GM19467 (cell line): ENCODE measurements at regions not wholly inside any gene's neighbourhood (a gene's known extent, or its start where the extent isn't known, plus 50 kb on each side); places are given as distances from the start of the nearest gene placed in this dataset.
"Not testable (repeated sequence)": the region's sequence is repeated elsewhere in the genome, so short reads cannot be mapped to it uniquely, and the experiment has no call there.

Experiments used
- ATAC-seq: cut with Tn5 transposase; IDR thresholded peaks from one replicate; pipeline ENCODE4 v1.9.1; 2021; ENCODE audit warnings: mild to moderate bottlenecking, moderate library complexity; ENCODE audit not compliant: unreplicated experiment

DNA sequence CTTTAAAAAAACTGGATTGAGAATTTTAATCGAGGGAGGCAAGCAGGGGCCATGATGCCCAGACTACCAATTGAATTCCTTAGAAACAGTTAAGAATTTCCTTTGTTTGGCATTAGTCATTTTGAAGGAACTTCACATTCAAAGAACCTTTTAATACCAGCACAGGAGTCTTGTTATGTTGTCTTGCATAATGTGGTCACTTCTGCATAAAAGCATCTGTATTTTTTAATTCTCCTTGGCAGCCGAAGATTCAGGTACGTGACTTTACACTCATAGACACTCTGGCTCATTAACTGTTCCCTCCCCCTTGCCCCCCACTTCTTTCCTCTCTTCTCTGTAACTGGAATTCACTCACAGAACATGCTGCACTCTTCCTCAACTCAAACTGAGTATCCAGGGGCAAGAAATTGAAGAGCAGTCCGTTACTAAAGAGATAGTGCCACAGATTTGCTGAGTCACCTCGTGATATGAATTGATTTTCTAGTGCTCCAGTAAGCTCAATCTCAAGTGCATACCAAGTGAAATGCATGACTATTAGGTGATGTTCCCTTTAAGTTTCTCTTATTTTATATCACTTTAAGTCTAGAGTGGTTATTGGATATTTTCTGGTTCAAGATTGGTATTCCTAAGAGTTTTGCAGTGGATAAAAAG lies 572.2 kb upstream of the SOX9 start:
- no peak for ATAC-seq

DNA sequence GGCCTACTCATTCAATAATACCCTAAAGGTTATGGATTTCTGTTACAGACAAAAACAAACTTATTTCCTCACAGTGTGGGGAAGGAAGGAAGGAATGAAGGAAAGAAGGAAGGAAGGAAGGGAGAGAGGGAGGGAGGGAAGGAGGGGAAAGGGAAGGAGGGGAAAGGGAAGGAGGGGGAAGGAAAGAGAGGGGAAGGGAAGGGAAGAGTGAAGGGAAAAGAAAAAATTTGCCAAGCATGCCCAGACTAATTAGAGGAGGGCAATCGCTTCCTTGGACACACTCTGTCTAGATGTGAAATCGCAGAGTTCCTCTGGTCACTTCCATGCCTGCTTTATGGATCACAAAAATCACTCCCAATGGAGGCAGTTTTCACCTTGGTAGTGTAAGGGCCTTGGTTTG lies 570.1 kb upstream of the SOX9 start:
- no peak for ATAC-seq

DNA sequence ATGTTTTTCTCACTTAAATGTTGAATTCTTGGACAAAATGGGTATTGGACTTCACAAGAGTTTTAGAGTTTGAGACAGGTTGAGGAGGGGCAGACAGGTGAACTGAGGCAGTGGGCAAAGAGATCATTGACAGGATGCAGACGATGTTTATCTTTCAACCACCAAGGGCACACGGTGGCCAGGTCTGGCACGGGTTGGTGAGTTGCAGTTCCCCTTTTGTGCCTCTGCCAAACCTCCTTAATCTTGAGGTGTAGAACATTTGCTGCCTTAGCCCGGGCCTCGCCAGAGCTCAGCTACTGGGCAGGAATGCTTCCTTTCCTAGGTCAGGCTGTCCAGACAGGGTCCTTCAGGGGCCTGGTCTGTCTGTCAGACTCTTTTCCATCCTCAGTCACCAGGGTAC lies 567.4 kb upstream of the SOX9 start:
- ATAC-seq = no peak

DNA sequence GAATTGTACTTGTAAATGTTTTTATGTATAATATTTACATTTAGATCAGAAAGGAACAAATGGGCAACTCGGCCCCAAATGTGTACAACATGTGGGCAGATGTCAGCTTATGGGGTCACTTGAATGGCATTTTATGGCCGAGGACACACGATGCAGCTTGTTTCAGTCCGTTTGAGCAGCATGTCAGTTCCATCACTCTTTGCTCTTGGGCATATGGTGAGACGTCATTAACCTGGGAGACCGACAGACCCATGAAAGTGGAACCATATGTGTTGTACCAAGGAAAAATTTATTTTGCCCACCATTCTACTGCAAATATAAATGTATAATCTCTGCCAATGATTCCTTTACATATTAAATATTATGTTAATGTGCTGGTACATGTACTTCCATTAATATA lies 561.9 kb upstream of the SOX9 start:
- ATAC-seq = no peak

DNA sequence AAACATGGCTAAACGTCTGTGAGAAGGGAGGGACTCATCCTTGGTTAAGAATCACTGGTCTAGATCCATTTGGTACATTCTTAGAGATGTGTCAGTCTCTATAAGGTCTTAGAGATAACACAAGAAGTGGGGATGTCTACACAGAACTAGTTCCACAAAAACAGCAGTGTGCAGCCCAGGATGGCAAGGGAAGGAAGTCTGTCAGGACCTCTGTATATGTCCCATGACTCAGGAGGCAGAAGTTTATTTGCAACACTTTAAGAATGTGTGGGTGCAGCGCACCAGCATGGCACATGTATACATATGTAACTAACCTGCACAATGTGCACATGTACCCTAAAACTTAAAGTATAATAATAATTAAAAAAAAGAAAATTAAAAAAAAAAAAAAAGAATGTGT lies 548.5 kb upstream of the SOX9 start:
- no peak for ATAC-seq

DNA sequence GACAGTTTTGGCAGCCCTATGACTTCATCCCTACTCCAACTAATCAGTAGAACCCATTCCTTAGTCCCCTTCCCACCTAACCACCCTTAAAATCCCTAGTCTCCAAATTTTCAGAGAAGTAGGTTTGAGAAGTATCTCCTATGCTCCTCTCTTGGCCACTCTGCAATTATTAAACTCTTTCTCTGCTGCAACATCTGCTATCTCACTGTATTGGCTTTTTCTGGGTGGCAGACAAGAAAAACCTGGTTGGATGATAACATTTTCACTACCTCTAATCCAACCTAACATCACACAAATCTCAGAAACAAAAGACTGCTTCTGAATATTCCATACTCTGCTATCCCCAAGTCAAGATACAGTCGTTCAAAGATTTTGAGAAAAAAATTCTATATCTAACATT lies 542.4 kb upstream of the SOX9 start:
- ATAC-seq = no peak

DNA sequence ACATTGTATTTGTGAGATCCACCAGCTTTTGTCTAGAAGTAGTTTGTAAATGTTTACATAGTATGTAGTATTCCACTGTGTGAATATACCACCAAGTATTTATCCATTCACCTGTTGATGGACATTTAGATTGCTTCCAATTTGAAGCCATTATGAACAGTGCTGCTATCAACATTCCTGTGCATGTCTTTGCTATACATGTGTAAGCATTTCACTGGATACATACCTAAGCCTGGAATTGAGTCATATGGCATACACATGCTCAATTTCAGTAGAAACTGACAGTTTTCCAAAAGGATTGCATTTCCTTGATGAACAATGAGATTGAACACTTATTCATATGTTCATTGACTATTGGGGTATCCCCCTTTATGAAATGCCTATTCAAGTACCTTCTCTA lies 540.6 kb upstream of the SOX9 start:
- no peak for ATAC-seq

DNA sequence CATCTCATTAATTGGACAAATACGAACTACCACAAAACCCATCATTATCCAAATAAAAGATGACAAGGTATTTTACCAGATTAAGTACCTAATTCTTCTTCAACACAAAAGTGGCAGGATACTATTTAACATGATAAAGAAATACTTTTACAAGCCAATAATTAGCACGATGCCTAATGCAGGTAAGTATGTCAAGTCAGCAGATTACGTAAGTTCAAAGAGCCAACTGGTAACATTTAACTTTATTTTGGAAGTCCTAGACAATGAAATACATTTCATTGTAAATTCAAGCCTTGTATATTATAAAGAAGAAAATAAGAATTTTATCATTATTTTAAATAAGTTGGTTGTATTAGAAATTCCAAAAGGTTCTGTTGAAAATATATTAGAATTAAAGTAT lies 535.3 kb upstream of the SOX9 start:
- ATAC-seq = no peak

DNA sequence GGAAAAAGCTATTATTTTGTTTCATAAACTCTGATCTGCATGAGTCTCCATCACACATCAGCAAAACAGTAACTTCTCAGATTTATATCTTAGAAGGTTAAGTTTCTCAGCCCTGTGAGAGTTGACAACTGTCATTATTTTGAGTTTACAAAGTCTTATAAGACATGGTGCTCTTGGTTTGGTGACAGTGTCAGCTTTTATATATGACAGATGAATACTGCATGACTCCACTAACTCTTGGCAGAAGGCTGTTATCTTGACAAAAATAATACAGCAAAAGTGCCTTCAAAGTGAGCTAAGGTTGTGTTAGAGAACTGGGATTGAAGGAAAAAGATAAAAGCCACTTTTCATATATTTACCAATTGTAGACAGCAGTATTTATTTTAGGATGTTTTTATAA lies 528.4 kb upstream of the SOX9 start:
- ATAC-seq = no peak

DNA sequence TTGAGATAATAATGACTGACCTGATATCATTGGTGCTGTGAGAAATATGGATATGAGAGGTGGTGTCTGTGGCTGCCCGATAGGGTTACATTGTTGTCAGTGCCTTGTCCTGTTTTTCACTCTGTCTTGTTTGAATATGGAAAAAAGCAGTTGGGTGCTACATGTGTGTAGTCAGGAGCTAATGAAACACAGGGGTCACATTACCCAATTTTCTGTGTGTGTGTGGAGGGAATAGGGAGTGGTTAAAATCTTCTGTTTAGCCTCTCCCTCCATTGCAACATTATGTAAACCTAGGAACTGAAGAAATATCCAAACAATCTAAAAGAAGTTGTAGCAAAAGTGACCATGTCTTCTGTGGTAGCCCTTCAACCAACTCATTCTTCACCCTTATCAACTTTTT lies 527.7 kb upstream of the SOX9 start:
- no peak for ATAC-seq

DNA sequence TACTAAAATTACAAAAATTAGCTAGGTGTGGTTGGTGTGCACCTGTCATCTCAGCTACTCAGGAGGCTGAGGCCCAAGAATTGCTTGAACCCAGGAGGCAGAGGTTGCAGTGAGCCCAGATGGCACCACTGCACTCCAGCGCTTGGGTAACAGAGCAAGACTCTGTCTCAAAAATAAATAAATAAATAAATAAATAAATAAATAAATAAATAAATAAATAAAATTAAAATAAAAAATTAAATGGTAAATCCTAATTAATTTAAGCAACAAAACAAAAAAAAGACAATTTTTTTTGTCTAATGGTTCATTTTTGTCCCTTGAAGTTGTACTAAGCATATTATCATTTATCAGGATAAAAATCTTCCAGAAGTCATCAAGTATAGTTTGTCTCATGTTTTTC lies 521.2 kb upstream of the SOX9 start:
- not testable (repeated sequence) for ATAC-seq

DNA sequence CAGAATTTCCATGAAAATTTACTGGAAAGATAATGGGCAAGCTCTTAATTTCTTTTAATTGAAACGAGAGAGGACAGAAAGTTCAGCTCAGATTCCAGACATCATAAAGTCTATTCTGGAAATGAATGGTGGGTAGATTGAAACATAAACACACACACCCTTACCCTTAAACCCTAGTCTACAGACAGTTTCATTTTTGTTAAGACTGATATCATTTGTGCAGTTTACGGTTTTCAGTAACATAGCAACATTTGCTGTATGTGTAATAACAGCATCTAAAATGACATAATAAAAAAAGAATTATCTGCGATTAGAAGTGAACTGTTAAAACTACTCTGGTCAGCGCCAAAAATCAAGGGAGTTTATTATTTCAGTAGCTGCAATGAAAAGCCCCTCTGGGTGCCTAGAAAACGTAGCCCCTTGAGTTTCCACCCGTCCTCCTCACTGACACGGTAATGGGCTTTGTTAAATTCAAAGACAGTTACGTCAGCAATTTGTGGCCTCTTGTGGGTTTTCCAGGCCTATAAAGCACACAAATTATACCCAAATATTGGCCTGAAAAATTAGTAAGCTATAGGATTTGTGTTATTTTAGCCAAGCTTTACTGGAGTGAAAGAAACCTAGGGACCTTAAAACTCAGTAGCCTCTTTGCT lies 520.6 kb upstream of the SOX9 start:
- no peak for ATAC-seq

DNA sequence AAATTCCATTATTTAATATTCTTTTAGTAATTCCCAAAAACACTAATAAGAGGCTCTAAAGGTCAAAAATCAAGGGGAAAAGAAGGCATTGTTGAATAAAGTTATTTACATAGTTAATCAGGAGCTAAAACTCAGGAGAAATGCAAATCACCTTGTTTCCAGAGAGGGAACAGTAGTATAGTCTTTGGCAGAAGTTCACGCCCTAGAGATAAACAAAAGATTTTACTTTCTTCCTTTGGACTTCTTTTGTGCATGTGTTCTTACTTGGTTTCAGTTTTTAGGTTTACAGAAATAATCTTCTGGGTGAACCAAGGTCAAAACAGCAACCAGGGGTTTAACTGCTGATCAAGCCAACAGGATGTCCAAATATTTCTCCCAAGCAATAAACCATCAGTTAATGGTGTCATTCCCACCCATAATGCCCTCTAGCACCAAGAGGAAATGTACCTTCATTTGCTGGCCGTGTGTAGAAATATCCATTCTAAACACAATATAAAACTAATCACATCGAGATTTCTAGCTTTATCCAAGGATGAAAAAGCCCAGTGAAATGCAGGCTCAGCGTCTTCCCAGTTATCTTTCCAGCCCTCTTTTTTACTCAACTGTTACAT lies 518.8 kb upstream of the SOX9 start:
- no peak for ATAC-seq

DNA sequence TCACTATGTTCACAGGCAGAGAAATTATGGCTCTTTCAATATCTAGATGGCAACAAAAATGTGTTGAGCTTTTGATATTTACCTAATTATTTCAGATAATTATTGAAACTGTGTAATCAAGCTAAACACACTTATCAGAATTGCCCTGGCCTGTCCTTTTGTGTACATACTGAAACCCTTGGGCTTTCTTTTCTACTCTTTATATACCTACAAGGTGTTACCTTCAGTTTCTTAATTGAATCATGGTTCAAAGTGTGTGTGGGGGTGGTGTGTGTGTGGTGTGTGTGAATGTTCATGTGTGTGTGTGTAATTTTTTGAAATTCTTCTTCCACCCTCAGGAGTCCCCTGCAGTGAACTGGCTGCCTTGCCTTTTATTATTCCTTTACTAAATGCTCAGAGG lies 506.8 kb upstream of the SOX9 start:
- no peak for ATAC-seq

DNA sequence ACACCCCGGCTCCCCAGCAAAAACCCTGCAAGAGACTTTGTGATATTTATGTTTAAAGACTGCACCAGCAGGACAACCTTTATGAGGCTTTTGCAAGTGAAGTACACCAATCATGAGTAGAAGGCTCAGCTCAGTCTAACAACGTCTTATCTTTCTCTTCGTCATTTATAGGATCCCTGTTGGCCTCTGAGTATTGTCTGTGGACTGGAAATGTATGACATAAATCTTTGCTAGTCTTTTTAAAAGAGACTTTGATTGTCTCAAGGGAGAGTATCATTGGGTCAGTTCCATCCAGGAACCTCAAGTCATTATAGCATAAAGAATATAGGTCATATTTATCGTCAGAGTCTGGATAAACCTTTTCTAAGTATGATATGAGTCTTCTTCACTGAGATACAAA lies 505.0 kb upstream of the SOX9 start:
- no peak for ATAC-seq

DNA sequence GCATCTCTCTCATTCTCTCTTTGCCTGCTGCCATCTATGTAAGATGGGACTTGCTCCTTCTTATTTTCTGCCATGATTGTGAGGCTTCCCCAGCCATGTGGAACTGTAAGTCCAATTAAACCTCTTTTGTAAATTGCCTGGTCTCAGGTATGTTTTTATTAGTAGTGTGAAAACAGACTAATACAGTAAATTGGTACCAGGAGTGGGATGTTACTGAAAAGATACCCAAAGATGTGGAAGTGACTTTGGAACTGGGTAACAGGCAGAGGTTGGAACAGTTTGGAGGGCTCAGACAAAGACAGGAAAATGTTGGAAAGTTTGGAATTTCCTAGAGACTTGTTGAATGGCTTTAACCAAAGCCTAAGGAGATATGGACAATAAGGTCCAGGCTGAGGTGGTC lies 503.1 kb upstream of the SOX9 start:
- ATAC-seq = not testable (repeated sequence)

DNA sequence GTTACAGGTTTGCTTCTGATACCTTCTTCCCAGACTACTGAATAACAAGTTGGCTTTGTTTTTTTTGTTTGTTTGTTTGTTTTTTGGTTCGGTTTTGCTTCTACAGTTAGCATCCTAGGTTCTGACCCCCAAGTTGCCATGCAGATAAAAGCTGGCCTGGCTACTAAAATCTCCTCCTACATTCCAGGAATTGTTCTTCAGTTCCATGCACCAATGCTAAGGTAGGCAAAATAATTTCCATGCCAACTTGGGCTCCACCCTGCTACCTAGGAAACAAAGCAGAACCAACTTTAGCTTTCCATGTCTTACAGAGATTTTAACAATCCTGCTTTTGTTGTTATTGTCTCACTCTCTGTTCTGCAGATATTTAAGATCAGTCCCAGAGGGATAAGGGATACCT lies 495.5 kb upstream of the SOX9 start:
- no peak for ATAC-seq

DNA sequence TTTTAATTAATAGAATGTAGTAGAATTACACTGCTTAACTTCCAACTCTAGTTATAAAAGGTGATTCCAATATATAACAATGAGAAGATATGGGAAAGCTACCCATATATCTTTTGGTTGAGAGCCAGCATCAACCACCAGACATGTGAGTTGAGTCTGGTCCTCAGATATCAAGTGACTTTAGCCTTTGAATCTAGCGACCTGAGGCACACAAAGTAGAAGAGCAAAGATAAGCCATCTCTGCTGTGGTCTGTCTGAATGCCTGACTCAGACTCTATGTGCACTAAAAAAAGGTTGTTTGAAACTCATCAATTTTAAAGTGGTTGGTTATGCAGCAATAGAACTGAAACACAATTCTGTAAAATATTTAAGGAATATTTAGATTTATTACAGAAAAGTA lies 492.5 kb upstream of the SOX9 start:
- no peak for ATAC-seq

DNA sequence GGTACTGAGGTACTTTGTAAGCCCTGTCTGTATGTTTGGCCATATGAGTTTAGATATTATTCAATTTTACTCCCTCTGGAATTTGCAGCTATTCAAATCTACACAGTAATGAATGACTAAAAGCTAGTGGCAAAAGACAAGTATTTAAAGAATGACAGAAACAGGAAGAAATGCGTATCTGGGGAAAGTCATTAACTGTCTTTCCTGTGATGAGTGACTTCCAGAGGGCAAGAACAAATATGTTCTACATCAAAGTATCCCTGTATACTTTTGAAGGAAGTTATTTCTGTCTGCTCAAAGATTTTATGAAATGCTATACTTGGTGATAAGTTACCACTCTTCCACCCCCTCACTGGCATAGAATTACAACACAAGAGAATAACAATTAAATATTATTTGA lies 489.3 kb upstream of the SOX9 start:
- ATAC-seq = no peak

DNA sequence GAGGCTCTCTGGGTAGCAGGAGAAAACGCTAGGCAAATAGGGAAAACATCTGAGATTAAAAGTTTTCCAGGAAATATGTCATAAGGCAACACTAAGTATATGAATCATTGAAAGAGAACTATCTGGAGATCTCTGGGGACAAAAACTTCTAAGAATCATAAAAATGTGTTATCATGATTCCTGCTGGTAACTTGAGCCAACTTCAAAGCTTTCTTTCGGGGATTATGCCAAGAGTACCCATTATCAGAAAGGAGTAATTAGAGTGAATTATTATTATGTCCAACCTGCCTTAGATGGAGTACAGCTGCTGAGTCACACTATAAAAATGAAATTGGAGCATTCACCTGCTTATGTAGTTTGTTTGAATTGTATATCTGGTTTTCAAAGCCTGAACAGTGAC lies 488.5 kb upstream of the SOX9 start:
- no peak for ATAC-seq

DNA sequence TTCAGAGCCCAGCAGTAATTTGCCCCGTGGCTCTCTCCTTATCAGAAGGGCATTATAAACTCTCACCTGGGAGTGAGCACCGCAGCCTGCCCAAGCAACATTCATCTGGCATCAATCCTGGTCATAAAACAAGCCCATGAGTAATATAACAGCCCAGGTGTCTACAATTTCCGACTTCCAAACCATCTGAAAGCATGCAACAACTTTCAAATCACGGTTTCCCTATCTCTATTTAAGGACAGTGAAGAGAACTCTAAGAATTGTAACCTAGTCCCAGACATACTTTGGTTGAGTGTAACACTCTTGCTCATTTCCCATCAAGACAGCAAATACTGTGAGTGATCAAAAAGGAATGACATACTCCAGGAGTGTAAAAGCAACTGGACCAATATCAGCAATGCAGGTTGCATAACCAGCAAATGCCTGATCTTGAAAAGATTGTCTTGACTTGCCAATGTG lies 487.4 kb upstream of the SOX9 start:
- ATAC-seq = no peak

DNA sequence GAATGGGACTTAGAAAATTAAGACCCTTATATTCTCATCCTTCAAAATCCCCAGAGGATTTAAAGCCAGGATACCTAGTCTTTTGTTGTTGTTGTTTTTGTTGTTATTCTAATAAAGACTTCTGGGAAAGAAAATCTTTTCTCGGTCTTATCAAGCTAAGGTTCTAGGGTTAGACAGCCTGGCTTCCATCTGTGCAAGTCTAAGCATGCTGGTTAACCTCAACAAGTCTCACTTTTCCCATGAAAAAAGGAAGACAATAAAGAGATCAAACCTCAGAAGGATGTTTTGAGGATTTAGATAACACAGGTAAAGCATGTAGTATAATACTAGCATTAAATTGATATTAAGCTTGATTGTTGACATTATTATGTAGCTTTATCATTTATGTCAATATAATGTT lies 486.4 kb upstream of the SOX9 start:
- ATAC-seq = no peak

DNA sequence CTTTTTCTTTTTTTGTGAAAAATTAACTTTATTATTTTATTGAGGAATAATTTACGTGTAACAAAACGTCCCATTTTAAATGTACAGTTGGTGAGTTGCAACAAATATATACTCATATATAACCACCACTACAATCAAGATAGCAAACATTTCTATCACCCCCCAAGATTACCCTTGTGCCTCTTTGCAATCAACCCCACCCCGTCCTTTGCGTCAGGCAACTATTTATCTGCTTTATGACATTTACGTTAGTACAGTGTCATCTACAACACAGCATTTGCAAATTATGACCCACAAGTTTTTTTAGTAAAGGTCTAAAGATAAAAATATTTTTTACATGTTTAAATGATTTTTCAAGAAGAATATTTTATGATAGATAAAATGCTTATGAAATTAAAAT lies 485.6 kb upstream of the SOX9 start:
- ATAC-seq = no peak
